ENCODE measurements at regions not wholly inside any gene's neighbourhood (a gene's known extent, or its start where the extent isn't known, plus 50 kb on each side); places are given as distances from the start of the nearest gene placed in this dataset.
"Not testable (repeated sequence)": the region's sequence is repeated elsewhere in the genome, so short reads cannot be mapped to it uniquely, and the experiment has no call there.

DNA sequence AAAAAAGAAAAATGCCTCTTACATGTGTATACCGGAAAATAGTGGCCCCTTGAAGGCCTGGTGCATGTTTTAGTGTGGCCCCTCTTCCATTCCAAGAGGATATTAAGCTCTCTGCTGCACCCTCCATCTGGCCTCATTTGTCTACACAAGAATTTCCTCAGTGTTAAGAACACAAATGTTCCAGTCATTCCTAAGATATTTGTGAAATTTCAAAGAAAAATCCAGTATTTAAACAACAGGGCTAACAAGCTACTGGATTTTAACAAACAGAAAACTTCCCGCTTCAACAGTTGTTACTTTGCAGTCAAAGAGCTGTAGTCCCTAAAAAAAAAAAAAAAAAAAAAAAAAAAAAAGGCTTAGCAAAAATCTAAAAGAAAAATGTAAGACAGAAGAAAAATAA is 137.5 kb downstream of the ARRDC4 start:
- TF ChIP-seq, protein P1, sequence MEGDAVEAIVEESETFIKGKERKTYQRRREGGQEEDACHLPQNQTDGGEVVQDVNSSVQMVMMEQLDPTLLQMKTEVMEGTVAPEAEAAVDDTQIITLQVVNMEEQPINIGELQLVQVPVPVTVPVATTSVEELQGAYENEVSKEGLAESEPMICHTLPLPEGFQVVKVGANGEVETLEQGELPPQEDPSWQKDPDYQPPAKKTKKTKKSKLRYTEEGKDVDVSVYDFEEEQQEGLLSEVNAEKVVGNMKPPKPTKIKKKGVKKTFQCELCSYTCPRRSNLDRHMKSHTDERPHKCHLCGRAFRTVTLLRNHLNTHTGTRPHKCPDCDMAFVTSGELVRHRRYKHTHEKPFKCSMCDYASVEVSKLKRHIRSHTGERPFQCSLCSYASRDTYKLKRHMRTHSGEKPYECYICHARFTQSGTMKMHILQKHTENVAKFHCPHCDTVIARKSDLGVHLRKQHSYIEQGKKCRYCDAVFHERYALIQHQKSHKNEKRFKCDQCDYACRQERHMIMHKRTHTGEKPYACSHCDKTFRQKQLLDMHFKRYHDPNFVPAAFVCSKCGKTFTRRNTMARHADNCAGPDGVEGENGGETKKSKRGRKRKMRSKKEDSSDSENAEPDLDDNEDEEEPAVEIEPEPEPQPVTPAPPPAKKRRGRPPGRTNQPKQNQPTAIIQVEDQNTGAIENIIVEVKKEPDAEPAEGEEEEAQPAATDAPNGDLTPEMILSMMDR (IDR thresholded peaks at IDR 0.05; ENCODE audit: low read depth, low read length): not testable (repeated sequence)
- not testable (repeated sequence) for TF ChIP-seq POLR2A (IDR thresholded peaks at IDR 0.05; ENCODE audit: extremely low read depth, insufficient read length)

All from NB4 (cell line).